ENCODE measurements at regions not wholly inside any gene's neighbourhood (a gene's known extent, or its start where the extent isn't known, plus 50 kb on each side); places are given as distances from the start of the nearest gene placed in this dataset.

GRCh38 chr2:216960671-216961268 is 100.9 kb upstream of the TNP1 start (continued):
- no peak for TF ChIP-seq ZBTB4 (CRISPR knock-in tag; IDR thresholded peaks at IDR 0.05)
- no peak for TF ChIP-seq HDAC2 (IDR thresholded peaks at IDR 0.05)
- TF ChIP-seq CUX1 (IDR thresholded peaks at IDR 0.05; ENCODE audit: insufficient replicate concordance, low read depth, low read length) = no peak
- no peak for TF ChIP-seq TBL1XR1 (IDR thresholded peaks at IDR 0.05; ENCODE audit: low read depth, low read length)
- no peak for TF ChIP-seq KLF5 (IDR thresholded peaks at IDR 0.05; ENCODE audit: partially characterized antibody)
- TF ChIP-seq TCF3 (IDR thresholded peaks at IDR 0.05; ENCODE audit: borderline replicate concordance, insufficient read depth, low read depth, low read length) = no peak
- no peak for TF ChIP-seq STAT1 (conservative IDR thresholded peaks at IDR 0.05)
- TF ChIP-seq ATF7 (IDR thresholded peaks at IDR 0.05; ENCODE audit: low read depth) = no peak
- TF ChIP-seq E4F1 (IDR thresholded peaks at IDR 0.05; ENCODE audit: borderline replicate concordance, partially characterized antibody) = no peak
- no peak for TF ChIP-seq YBX1 (IDR thresholded peaks at IDR 0.05)

Data from GM12878 (cell line).